GM18526 (cell line): ENCODE measurements at regions not wholly inside any gene's neighbourhood (a gene's known extent, or its start where the extent isn't known, plus 50 kb on each side); places are given as distances from the start of the nearest gene placed in this dataset.
A peak's percentile ranks its signal among the peaks of the same experiment; 100 is the strongest.

Experiments used
- POLR2A ChIP-seq: IDR thresholded peaks from 3 replicates; pipeline ENCODE4 v1.6.1; 2011; ENCODE audit not compliant: insufficient read length; ENCODE audit errors: extremely low read depth

- TF ChIP-seq POLR2A, result no peak
Observed at GRCh38 chr12:9509464-9510161, 98.1 kb downstream of the KLRB1 start.

- TF ChIP-seq POLR2A, result no peak
Observed at GRCh38 chr12:9506746-9507145, 101.0 kb downstream of the KLRB1 start.

GRCh38 chr12:9464408-9464807 is 143.3 kb downstream of the KLRB1 start:
- no peak for TF ChIP-seq POLR2A

GRCh38 chr12:9449181-9449580 is 158.5 kb downstream of the KLRB1 start:
- no peak for TF ChIP-seq POLR2A

GRCh38 chr12:9447791-9448614 is 159.7 kb downstream of the KLRB1 start:
- peak; percentile 27 for TF ChIP-seq POLR2A

DNA sequence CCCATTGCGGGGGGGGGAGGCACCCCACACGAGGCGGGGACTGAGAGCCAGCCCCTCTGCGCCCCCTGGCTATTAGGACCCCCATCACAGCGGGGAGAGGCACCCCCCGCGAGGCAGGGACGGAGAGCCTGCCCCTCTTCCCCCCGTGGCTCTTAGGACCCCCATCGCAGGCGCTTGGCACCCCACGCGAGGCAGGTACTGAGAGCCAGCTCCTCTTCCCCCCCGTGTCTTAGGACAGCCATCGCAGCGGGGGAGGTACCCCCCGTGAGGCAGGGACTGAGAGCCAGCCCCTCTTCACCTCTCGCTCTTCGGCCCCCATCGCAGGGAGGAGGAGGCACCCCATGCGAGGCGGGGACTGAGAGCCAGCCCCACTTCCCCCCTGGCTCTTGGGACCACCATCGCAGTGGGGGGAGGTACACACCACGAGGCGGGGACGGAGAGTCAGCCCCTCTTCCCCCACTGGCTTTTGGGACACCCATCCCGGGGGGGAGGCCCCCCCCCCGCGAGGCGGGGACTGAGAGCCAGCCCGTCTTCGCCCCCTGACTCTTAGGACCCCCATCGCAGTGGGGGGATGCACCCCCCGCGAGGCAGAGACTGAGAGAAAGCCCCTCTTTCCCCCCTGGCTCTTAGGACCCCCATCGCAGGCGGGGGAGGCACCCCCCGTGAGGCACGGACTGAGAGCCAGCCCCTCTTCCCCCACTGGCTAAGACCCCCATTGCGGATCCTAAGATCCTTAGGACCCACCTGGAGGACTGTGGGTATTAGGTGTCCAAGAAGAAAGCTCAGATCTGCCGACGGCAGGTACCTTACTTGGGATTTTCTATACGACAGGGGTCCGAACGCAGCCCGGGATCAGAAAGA is 198.6 kb upstream of the PZP start:
- TF ChIP-seq POLR2A, result no peak

- no peak for TF ChIP-seq POLR2A
Observed at GRCh38 chr12:9405886-9406563, 197.8 kb upstream of the PZP start.

- no peak for TF ChIP-seq POLR2A
Observed at GRCh38 chr12:9404469-9405260, 196.5 kb upstream of the PZP start.

- TF ChIP-seq POLR2A, result no peak
Observed at GRCh38 chr12:9404031-9404430, 195.8 kb upstream of the PZP start.

GRCh38 chr12:9392842-9393241 is 184.6 kb upstream of the PZP start:
- TF ChIP-seq POLR2A, result no peak

DNA sequence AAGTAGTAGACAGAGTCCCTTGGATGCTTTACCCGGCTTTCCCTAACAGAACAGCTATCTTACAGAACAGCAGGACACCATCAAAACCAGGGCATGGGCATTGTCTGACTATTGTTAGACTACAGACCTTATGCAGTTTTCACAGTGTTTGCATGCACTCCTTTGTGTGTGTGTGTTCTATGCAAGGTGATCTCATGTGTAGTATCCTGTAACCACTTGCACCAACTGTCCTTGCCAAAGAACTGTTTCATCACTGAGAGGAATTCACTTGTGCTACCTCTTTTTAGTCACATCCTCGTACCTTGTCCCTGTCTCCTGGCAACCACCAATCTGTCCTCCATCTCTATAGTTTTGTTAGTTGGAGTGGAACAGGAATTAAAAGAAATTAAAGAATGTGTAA is 183.6 kb upstream of the PZP start:
- no peak for TF ChIP-seq POLR2A

DNA sequence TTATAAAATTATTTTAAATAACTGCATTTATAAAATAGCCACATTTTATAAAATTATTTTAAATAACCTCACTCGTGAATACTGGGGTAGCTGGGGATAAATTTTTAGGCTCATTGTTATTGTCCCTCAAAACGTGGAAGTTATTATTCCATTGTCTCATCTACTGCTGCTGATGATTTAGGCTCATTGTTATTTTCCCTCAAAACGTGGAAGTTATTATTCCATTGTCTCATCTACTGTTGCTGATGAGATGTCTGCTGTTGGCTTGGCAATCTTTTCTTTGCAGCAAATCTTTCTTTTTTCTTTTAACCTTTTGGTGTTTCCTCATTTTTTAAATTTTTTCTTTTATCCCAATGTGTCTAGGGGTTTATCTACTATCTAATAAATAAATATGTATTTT is 182.6 kb upstream of the PZP start:
- no peak for TF ChIP-seq POLR2A

- TF ChIP-seq POLR2A, result no peak
Observed at GRCh38 chr12:9389796-9390195, 181.6 kb upstream of the PZP start.

DNA sequence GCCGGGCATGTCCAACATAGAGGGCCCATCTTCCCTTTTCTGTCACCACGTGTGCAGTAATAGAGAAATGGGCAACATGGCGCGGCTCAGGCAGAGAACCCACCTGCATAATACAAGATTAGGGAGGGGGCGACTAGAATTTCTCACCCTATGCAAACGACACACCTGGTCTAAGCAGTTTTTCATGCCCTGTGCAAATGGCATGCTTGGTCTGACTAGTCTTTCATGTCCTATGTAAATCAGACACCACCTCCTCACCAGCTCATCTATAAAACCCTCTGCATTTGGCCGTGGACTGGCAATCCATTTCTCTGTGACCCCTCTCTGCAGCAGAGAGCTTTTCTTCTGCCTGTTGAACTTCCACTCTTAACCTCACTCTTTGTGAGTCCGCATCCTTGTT is 180.2 kb upstream of the PZP start:
- TF ChIP-seq POLR2A, result no peak

DNA sequence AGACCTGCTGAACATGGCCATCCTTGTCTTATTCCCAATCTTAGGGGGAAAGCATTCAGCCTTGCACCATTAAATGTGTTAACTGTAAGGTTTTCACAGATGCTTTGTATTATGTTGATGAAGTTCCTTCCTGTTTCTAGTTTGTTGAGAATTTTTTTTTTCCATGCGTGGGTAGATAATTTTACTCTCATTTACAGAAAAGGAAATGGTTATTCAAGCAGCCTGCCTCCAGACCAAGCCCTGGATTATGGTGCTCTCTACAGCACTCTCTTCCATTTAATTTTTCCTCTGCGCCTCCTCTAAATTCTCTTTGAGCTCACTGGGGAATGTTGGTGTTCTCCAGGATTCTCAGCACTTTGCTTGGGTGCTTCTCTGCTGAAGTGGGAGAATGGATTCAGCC is 179.3 kb upstream of the PZP start:
- TF ChIP-seq POLR2A, result no peak

- TF ChIP-seq POLR2A, result no peak
Observed at GRCh38 chr12:9383585-9383984, 175.4 kb upstream of the PZP start.
